GM12878 (cell line): ENCODE measurements at regions not wholly inside any gene's neighbourhood (a gene's known extent, or its start where the extent isn't known, plus 50 kb on each side); places are given as distances from the start of the nearest gene placed in this dataset.

Experiments used
- ATAC-seq: fragments of 200-7000 bp; cut with Tn5 transposase; 3 replicates; pipeline ENCODE4 v1.9.1; 2020; ENCODE audit warnings: mild to moderate bottlenecking, moderate library complexity
- BruUV-seq: library from RNA; stranded (reverse); fragments of 400-500 nt; replicated peaks from 2 replicates; lab custom pipeline; 2021; lab: Mats Ljungman, UMichigan
- CTCF ChIA-PET: fragments of 300-600 bp; sonication (Branson Sonifier 250); formaldehyde crosslinking; extraction: SDS; loops from one replicate; lab custom pipeline; 2021; ENCODE audit warnings: inconsistent platforms; lab: Yijun Ruan, JAX
- POLR2A ChIA-PET: fragments of 350-600 bp; formaldehyde crosslinking; extraction: SDS; loops from one replicate; lab custom pipeline; 2021; ENCODE audit warnings: inconsistent platforms; lab: Charles Lee
- RAD21 ChIA-PET: fragments of 300-600 bp; sonication (Branson Sonifier 250); formaldehyde crosslinking; loops from one replicate; lab custom pipeline; 2023; ENCODE audit warnings: antibody characterized with exemption; ENCODE audit not compliant: unreplicated experiment; lab: Charles Lee
- SMC1A ChIA-PET: fragments of 300-600 bp; sonication (Branson Sonifier 250); formaldehyde crosslinking; loops from one replicate; lab custom pipeline; 2023; ENCODE audit not compliant: unreplicated experiment, uncharacterized antibody; lab: Charles Lee
- DNase-seq: peaks from one replicate; pipeline ENCODE4 v3.0.0-alpha.2; 2011; ENCODE audit warnings: low read depth, low spot score
- FAIRE-seq: peaks from 3 replicates; lab custom pipeline; 2011; peaks lifted over from hg19 to GRCh38; lab: Jason Lieb, UNC
- H2AFZ ChIP-seq: 2 replicates; pipeline ENCODE4 v1.6.0; 2011; ENCODE audit warnings: low read depth, low read length, control low read depth; ENCODE audit not compliant: control insufficient read depth
- H3K27ac ChIP-seq: 2 replicates; pipeline ENCODE4 v1.5.1; 2011; ENCODE audit warnings: control low read depth; ENCODE audit not compliant: control insufficient read depth, insufficient read depth
- H3K27me3 ChIP-seq, 2 experiments: replicated peaks in 1 of 2; 2 replicates each; pipeline versions ENCODE4 v1.6.0 to v1.6.1; 2011; ENCODE audit warnings: low read length in 1 of 2; ENCODE audit not compliant: control insufficient read depth in 2 of 2, insufficient read depth in 2 of 2
- H3K36me3 ChIP-seq, 2 experiments: 2 replicates each; pipeline ENCODE4 v1.5.1; 2011; ENCODE audit warnings: low read length in 1 of 2; ENCODE audit not compliant: control insufficient read depth in 2 of 2, insufficient read depth in 2 of 2
- H3K4me1 ChIP-seq: 2 replicates; pipeline ENCODE4 v1.6.1; 2011; ENCODE audit warnings: mild to moderate bottlenecking, low read length, moderate library complexity, mixed read lengths; ENCODE audit not compliant: control insufficient read depth, insufficient read depth
- H3K4me2 ChIP-seq: 2 replicates; pipeline ENCODE4 v1.6.0; 2011; ENCODE audit warnings: control low read depth; ENCODE audit not compliant: control insufficient read depth, insufficient read depth
- H3K4me3 ChIP-seq: fragments of 200-600 bp; sonication (generic); 2 replicates; pipeline ENCODE4 v1.5.1; 2016
- H3K79me2 ChIP-seq: 2 replicates; pipeline ENCODE4 v1.6.0; 2011; ENCODE audit warnings: low read length; ENCODE audit not compliant: control insufficient read depth, insufficient read depth
- H3K9ac ChIP-seq: 2 replicates; pipeline ENCODE4 v1.8.0; 2011; ENCODE audit warnings: low read length, control low read depth, mixed read lengths; ENCODE audit not compliant: control insufficient read depth, insufficient read depth
- H3K9me3 ChIP-seq: replicated peaks from 3 replicates; pipeline ENCODE4 v1.5.1; 2011; ENCODE audit warnings: mild to moderate bottlenecking, low read length; ENCODE audit not compliant: control insufficient read depth, insufficient read depth
- H4K20me1 ChIP-seq: 2 replicates; pipeline ENCODE4 v1.6.0; 2011; ENCODE audit not compliant: control insufficient read depth, insufficient read depth
- FOXM1 ChIP-seq: IDR thresholded peaks from 2 replicates; pipeline ENCODE4 v1.6.1; 2012; ENCODE audit warnings: low read depth, mild to moderate bottlenecking, inconsistent platforms, low read length, moderate library complexity
- NFXL1 ChIP-seq: fragments of 450-650 bp; IDR thresholded peaks from 2 replicates; pipeline ENCODE4 v1.6.1; 2017; ENCODE audit warnings: antibody characterized with exemption, mild to moderate bottlenecking, borderline replicate concordance
- SREBF1 ChIP-seq: IDR thresholded peaks from 2 replicates; pipeline ENCODE4 v1.6.1; 2012; ENCODE audit warnings: mild to moderate bottlenecking, low read length
- TCF3 ChIP-seq: IDR thresholded peaks from 2 replicates; pipeline ENCODE4 v1.6.1; 2012; ENCODE audit warnings: low read depth, mild to moderate bottlenecking, low read length, borderline replicate concordance; ENCODE audit not compliant: insufficient read depth
- ZBTB33 ChIP-seq: fragments of 450-650 bp; IDR thresholded peaks from 2 replicates; pipeline ENCODE4 v1.6.1; 2017; ENCODE audit warnings: mild to moderate bottlenecking
- ZZZ3 ChIP-seq: IDR thresholded peaks from 2 replicates; pipeline ENCODE4 v1.6.1; 2011; ENCODE audit warnings: low read depth; ENCODE audit not compliant: control insufficient read depth, insufficient read length
- WGBS: methylation state at CpG from one replicate; pipeline ENCODE4 v1.1.6; 2016; ENCODE audit warnings: low lambda C conversion rate; ENCODE audit not compliant: insufficient replicate concordance, insufficient coverage; ENCODE audit errors: missing lambda C conversion rate; 5-methylcytosine and 5-hydroxymethylcytosine counted together
- in situ Hi-C: fragments of 300-500 bp; cut with MboI; formaldehyde crosslinking; loops from 9 replicates; pipeline ENCODE4 v1.14.3; 2018; ENCODE audit warnings: mixed read lengths
- intact Hi-C: fragments of 100-400 bp; cut with micrococcal nuclease; formaldehyde crosslinking; loops from one replicate; pipeline ENCODE4 v1.14.2; 2022; ENCODE audit not compliant: unreplicated experiment

GRCh38 chr1:24985737-24986136, 55.7 kb upstream of the RUNX3 start:
- intact Hi-C loops: no loop called here
- POLR2A ChIA-PET: interaction anchor here (1.0 to 1.9 kb wide), 2 partner anchors 8 to 19 kb away, joined by 4 to 6 read pairs; no protein-coding TSS in a partner anchor
- Histone ChIP-seq H4K20me1 (no peaks in the 10 kb centered on the region), H2AFZ (no peak overlapping the region), H3K36me3 (no peaks in the 10 kb centered on the region), H3K4me3 (no peak overlapping the region), H3K9me3 (peaks cover 5% of the 10 kb centered on the region; the same call in 1 of the 3 replicates), H3K27me3 (no peaks in the 10 kb centered on the region), H3K4me1 (peaks cover 12% of the 10 kb centered on the region), H3K9ac (no peak overlapping the region), H3K4me2 (no peak overlapping the region)
- FAIRE-seq (no peak), ATAC-seq (no peak), DNase-seq (no peak)
- SMC1A ChIA-PET: interaction anchor here (4.6 kb wide), 1 partner anchor 13 kb away, joined by 28 read pairs; no protein-coding TSS in a partner anchor
- no TSS peak for BruUV-seq
- in situ Hi-C loops: no loop called here
- CTCF ChIA-PET: interaction anchor here (2.4 kb wide), 1 partner anchor 13 kb away, joined by 6 read pairs; no protein-coding TSS in a partner anchor
- TF ChIP-seq NFXL1 (no peak), SREBF1 (no peak), ZZZ3 (no peak), ZBTB33 (no peak), TCF3 (no peak), FOXM1 (no peak)
- TF ChIP-seq, all 136 proteins: peak for 0
- 98% methylated on average over 3 of the region's 3 CpGs for WGBS
- no peaks in the 10 kb centered on the region for H3K79me2 ChIP-seq
- H3K27ac ChIP-seq: no peak overlapping the region
- RAD21 ChIA-PET: interaction anchor here (0.9 to 1.4 kb wide), 4 partner anchors 11 to 52 kb away, joined by 3 read pairs; no protein-coding TSS in a partner anchor
